ENCODE measurements at regions not wholly inside any gene's neighbourhood (a gene's known extent, or its start where the extent isn't known, plus 50 kb on each side); places are given as distances from the start of the nearest gene placed in this dataset.
A peak's percentile ranks its signal among the peaks of the same experiment; 100 is the strongest.

DNA sequence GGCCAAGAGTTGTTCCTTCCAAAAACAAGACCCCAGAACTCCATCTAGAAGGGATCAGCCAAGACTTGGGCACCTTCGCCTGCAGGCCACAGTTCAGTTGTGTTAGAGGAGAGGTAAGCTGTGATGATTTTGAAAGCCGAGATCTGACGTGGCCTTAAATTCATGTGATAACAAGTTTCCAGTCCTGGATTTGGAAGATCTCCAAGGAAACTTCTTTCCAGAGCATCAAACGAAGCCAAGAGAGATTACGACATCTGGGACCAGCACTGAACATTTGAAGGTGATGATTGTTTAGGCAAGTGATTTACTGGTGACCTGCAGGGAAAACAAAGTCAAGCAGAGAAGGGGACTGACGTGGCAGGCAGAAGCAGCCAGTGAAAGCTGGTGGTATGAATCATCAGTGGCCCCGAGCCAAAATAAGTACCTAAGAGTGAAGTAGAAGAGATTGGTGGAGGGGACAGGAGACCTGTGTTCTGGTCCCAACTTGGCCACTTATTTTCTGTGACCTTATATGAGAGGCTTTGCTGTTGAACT is 339.0 kb upstream of the PROK2 start:
- TF ChIP-seq, protein P1, sequence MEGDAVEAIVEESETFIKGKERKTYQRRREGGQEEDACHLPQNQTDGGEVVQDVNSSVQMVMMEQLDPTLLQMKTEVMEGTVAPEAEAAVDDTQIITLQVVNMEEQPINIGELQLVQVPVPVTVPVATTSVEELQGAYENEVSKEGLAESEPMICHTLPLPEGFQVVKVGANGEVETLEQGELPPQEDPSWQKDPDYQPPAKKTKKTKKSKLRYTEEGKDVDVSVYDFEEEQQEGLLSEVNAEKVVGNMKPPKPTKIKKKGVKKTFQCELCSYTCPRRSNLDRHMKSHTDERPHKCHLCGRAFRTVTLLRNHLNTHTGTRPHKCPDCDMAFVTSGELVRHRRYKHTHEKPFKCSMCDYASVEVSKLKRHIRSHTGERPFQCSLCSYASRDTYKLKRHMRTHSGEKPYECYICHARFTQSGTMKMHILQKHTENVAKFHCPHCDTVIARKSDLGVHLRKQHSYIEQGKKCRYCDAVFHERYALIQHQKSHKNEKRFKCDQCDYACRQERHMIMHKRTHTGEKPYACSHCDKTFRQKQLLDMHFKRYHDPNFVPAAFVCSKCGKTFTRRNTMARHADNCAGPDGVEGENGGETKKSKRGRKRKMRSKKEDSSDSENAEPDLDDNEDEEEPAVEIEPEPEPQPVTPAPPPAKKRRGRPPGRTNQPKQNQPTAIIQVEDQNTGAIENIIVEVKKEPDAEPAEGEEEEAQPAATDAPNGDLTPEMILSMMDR (IDR thresholded peaks at IDR 0.05) = no peak
- no peak for TF ChIP-seq POLR2A (IDR thresholded peaks at IDR 0.05)
- peak; percentile 73 to 97 for TF ChIP-seq EP300 (IDR thresholded peaks at IDR 0.05)
